ENCODE measurements at regions not wholly inside any gene's neighbourhood (a gene's known extent, or its start where the extent isn't known, plus 50 kb on each side); places are given as distances from the start of the nearest gene placed in this dataset.
"Not testable (repeated sequence)": the region's sequence is repeated elsewhere in the genome, so short reads cannot be mapped to it uniquely, and the experiment has no call there.

DNA sequence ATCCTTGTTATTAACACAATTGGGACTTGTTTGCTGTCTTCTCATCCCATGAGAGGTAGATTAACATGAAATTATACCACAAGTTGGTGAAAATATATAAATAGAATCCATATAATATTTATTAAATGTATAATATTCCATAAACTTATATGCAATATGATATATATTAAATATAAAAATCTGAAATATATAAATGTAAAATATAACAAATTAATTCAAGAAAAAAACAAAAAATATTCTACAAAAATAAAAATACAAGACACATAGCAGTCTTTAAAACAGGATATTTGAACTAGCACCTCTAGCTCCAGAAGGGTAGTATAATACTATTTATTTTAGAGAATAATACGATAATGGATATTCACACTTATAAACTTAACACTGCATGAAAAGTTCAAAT lies 603.3 kb upstream of the FLRT2 start:
- DNase-seq (ENCODE audit: low read depth), result no peak
- no peak overlapping the region for H3K4me3 ChIP-seq (ENCODE audit: low read length)
- TF ChIP-seq, protein P1, sequence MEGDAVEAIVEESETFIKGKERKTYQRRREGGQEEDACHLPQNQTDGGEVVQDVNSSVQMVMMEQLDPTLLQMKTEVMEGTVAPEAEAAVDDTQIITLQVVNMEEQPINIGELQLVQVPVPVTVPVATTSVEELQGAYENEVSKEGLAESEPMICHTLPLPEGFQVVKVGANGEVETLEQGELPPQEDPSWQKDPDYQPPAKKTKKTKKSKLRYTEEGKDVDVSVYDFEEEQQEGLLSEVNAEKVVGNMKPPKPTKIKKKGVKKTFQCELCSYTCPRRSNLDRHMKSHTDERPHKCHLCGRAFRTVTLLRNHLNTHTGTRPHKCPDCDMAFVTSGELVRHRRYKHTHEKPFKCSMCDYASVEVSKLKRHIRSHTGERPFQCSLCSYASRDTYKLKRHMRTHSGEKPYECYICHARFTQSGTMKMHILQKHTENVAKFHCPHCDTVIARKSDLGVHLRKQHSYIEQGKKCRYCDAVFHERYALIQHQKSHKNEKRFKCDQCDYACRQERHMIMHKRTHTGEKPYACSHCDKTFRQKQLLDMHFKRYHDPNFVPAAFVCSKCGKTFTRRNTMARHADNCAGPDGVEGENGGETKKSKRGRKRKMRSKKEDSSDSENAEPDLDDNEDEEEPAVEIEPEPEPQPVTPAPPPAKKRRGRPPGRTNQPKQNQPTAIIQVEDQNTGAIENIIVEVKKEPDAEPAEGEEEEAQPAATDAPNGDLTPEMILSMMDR (conservative IDR thresholded peaks at IDR 0.05; ENCODE audit: low read length), result no peak

GRCh38 chr14:84927096-84927827 lies 602.7 kb upstream of the FLRT2 start:
- no peak overlapping the region for H3K4me3 ChIP-seq (ENCODE audit: low read length)
- DNase-seq (ENCODE audit: low read depth), result peak; percentile 46
- TF ChIP-seq, protein P1 (conservative IDR thresholded peaks at IDR 0.05; ENCODE audit: low read length), result no peak

GRCh38 chr14:84929086-84929485 lies 600.9 kb upstream of the FLRT2 start:
- no peak for DNase-seq (ENCODE audit: low read depth)
- no peak overlapping the region for H3K4me3 ChIP-seq (ENCODE audit: low read length)
- TF ChIP-seq, protein P1 (conservative IDR thresholded peaks at IDR 0.05; ENCODE audit: low read length), result no peak

DNA sequence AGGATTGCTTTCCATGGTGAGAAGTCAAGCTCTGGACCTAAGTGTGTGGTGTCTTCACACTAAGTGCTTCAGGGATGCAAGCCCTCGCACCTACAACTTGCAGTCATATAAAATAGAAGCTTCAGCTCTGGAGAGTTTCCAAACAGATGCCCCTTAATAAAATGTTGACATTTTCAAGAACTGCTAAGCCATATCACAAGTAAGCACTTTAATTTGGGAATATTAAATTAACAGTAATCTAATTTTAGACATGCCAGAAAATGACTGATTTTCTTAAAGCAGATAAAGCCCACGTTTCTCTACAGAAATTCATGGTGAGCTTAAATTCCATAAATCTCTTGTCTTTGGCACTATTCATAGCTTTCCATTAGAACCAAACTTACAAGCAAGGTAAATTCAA lies 600.1 kb upstream of the FLRT2 start:
- no peak for DNase-seq (ENCODE audit: low read depth)
- no peak overlapping the region for H3K4me3 ChIP-seq (ENCODE audit: low read length)
- TF ChIP-seq, protein P1 (conservative IDR thresholded peaks at IDR 0.05; ENCODE audit: low read length), result no peak

DNA sequence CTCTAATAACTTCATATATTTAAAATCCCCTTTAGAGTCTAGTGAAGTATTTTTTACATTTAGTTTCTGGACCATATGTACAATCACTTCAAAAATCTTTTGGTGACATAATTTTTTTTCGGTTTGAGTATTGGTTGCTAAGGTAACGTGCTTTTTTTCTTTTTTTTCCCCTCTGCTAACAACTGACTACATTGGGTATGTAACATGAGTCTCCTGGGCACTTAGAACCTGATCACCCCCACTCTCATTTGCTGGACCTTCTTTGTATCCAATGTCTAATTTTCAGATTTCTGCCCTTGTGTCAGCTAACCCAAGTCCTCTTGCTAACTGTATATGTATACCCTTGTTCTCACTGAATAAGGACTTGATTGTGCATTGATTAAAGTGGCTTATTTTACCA lies 592.9 kb upstream of the FLRT2 start:
- no peak overlapping the region for H3K4me3 ChIP-seq (ENCODE audit: low read length)
- no peak for DNase-seq (ENCODE audit: low read depth)
- TF ChIP-seq, protein P1 (conservative IDR thresholded peaks at IDR 0.05; ENCODE audit: low read length), result no peak

DNA sequence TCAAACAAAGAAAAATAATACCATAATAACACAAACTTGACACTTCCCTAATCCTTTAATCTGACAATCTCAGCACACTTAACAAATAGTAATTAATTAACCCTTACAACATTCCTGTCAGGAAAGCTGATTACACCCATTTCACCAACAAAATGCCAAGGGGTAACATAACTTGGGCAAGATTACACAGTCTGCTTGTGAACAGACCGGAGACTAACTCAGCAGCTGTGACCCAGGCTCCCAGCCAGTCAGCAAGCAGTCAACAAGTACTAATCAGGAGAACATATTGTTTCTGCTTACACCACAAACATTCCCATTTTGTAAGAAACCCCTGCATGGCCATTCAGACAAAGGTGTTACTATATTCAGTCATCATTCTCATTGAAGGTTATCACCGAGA lies 592.5 kb upstream of the FLRT2 start:
- DNase-seq (ENCODE audit: low read depth), result no peak
- TF ChIP-seq, protein P1 (conservative IDR thresholded peaks at IDR 0.05; ENCODE audit: low read length), result no peak
- no peak overlapping the region for H3K4me3 ChIP-seq (ENCODE audit: low read length)

DNA sequence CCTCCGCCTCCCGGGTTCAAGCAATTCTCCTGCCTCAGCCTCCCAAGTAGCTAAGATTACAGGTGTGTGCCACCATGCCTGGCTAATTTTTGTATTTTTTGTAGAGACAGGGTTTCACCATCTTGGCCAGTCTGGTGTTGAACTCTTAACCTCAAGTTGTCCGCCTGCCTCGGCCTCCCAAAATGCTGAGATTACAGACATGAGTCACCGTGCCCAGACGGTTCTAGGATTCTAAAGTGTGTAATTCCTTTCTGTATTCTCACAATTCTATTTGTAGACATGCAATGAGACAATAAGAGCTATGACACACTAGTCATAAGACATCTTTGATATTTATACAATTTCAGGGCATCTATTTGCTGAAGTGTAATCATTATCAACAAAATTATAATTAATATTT lies 585.0 kb upstream of the FLRT2 start:
- DNase-seq (ENCODE audit: low read depth); H3K4me3 ChIP-seq (ENCODE audit: low read length): not testable (repeated sequence)
